ENCODE measurements at regions not wholly inside any gene's neighbourhood (a gene's known extent, or its start where the extent isn't known, plus 50 kb on each side); places are given as distances from the start of the nearest gene placed in this dataset.

- H3K4me3 ChIP-seq (ENCODE audit: low read depth in 2 of 2, low read length in 2 of 2), result no peak overlapping the region
- intact Hi-C loops (cut with micrococcal nuclease; ENCODE audit: unreplicated experiment), result no loop called here
- no peaks in the 10 kb centered on the region for H3K9me3 ChIP-seq (ENCODE audit: control insufficient read depth, insufficient read depth, low read depth, low read length)
- no peaks in the 10 kb centered on the region for H3K4me1 ChIP-seq (ENCODE audit: control insufficient read depth, insufficient read depth, low read length)
- no TSS peak for BruUV-seq (replicated peaks)
- TF ChIP-seq SIN3A (IDR thresholded peaks at IDR 0.05; ENCODE audit: borderline replicate concordance, insufficient read depth, low read depth, low read length) (no peak), REST (IDR thresholded peaks at IDR 0.05; ENCODE audit: insufficient read depth in 1 of 2, low read depth in 2 of 2, low read length in 1 of 2) (no peak), POLR2AphosphoS5 (IDR thresholded peaks at IDR 0.05; ENCODE audit: low read depth, low read length) (no peak), TCF7L2 (IDR thresholded peaks at IDR 0.05; ENCODE audit: low read depth, low read length) (no peak)
- TF ChIP-seq, protein P1, sequence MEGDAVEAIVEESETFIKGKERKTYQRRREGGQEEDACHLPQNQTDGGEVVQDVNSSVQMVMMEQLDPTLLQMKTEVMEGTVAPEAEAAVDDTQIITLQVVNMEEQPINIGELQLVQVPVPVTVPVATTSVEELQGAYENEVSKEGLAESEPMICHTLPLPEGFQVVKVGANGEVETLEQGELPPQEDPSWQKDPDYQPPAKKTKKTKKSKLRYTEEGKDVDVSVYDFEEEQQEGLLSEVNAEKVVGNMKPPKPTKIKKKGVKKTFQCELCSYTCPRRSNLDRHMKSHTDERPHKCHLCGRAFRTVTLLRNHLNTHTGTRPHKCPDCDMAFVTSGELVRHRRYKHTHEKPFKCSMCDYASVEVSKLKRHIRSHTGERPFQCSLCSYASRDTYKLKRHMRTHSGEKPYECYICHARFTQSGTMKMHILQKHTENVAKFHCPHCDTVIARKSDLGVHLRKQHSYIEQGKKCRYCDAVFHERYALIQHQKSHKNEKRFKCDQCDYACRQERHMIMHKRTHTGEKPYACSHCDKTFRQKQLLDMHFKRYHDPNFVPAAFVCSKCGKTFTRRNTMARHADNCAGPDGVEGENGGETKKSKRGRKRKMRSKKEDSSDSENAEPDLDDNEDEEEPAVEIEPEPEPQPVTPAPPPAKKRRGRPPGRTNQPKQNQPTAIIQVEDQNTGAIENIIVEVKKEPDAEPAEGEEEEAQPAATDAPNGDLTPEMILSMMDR (IDR thresholded peaks at IDR 0.05), result no peak
- no peaks in the 10 kb centered on the region for H3K27me3 ChIP-seq (ENCODE audit: control insufficient read depth, insufficient read depth, low read length)
- H3K36me3 ChIP-seq (ENCODE audit: control insufficient read depth, insufficient read depth, low read length), result no peaks in the 10 kb centered on the region
- DNase-seq (ENCODE audit: low read depth, low spot score) (no peak), ATAC-seq (no peak)
- in situ Hi-C loops (cut with HindIII; ENCODE audit: low pct_unique_long_range_greater_than_20kb, low sequenced_read_pairs), result no loop called here
- ChIA-PET POLR2A (no interaction called here), CTCF (no interaction called here)
- no peak overlapping the region for H3K27ac ChIP-seq (ENCODE audit: low read length)
These were observed 272.7 kb upstream of the DIO3 start for GRCh38 chr14:101288436-101289229.

DNA sequence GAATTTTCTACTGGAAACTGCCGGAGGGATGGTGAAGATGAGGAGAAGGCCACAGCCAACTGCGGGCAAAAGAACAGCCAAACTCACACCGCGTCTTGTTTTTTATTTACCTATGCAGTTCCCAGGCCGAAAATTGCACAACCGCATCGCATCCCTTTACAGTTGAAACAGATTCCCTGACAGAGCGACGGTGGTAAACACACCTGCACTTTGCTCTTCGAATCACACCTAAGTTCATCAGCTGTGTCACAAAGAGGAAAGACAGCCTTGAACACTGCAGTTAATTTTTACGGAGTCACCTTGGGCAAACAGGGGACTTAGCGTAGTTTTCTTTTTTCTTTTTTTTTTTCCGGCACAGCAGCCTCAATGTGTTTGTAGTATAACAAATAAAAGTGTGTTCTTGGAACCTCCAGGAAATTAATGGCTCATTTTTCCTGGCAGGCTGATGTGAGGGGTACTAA is 272.0 kb upstream of the DIO3 start:
- no TSS peak for BruUV-seq (replicated peaks)
- Histone ChIP-seq H3K27ac (ENCODE audit: low read length) (no peak overlapping the region), H3K4me3 (ENCODE audit: low read depth in 2 of 2, low read length in 2 of 2) (no peak overlapping the region), H3K4me1 (ENCODE audit: control insufficient read depth, insufficient read depth, low read length) (no peaks in the 10 kb centered on the region), H3K9me3 (ENCODE audit: control insufficient read depth, insufficient read depth, low read depth, low read length) (no peaks in the 10 kb centered on the region), H3K36me3 (ENCODE audit: control insufficient read depth, insufficient read depth, low read length) (no peaks in the 10 kb centered on the region), H3K27me3 (ENCODE audit: control insufficient read depth, insufficient read depth, low read length) (no peaks in the 10 kb centered on the region)
- no peak for DNase-seq (ENCODE audit: low read depth, low spot score)
- CTCF ChIA-PET, result interaction anchor here (0.6 to 1.0 kb wide), 2 partner anchors 904 to 948 kb away, joined by 3 read pairs; no protein-coding TSS in a partner anchor
- POLR2A ChIA-PET, result no interaction called here
- in situ Hi-C loops (cut with HindIII; ENCODE audit: low pct_unique_long_range_greater_than_20kb, low sequenced_read_pairs), result no loop called here
- no peak for ATAC-seq
- TF ChIP-seq, protein P1 (IDR thresholded peaks at IDR 0.05), result no peak
- TF ChIP-seq POLR2AphosphoS5 (IDR thresholded peaks at IDR 0.05; ENCODE audit: low read depth, low read length) (no peak), SIN3A (IDR thresholded peaks at IDR 0.05; ENCODE audit: borderline replicate concordance, insufficient read depth, low read depth, low read length) (no peak), REST (IDR thresholded peaks at IDR 0.05; ENCODE audit: insufficient read depth in 1 of 2, low read depth in 2 of 2, low read length in 1 of 2) (no peak), TCF7L2 (IDR thresholded peaks at IDR 0.05; ENCODE audit: low read depth, low read length) (no peak)
- intact Hi-C loops (cut with micrococcal nuclease; ENCODE audit: unreplicated experiment), result no loop called here

Data from Panc1 (cell line).